Hematopoietic multipotent progenitor cell treated with erythropoietin and hydrocortisone succinate and interleukin-3 and kit ligand, for 17 days (in vitro differentiated cells): ENCODE measurements at regions not wholly inside any gene's neighbourhood (a gene's known extent, or its start where the extent isn't known, plus 50 kb on each side); places are given as distances from the start of the nearest gene placed in this dataset.
"Not testable (repeated sequence)": the region's sequence is repeated elsewhere in the genome, so short reads cannot be mapped to it uniquely, and the experiment has no call there.

Experiments
- DNase-seq: peaks from one replicate; pipeline ENCODE4 v3.0.0-alpha.2; 2015; ENCODE audit warnings: low spot score

DNA sequence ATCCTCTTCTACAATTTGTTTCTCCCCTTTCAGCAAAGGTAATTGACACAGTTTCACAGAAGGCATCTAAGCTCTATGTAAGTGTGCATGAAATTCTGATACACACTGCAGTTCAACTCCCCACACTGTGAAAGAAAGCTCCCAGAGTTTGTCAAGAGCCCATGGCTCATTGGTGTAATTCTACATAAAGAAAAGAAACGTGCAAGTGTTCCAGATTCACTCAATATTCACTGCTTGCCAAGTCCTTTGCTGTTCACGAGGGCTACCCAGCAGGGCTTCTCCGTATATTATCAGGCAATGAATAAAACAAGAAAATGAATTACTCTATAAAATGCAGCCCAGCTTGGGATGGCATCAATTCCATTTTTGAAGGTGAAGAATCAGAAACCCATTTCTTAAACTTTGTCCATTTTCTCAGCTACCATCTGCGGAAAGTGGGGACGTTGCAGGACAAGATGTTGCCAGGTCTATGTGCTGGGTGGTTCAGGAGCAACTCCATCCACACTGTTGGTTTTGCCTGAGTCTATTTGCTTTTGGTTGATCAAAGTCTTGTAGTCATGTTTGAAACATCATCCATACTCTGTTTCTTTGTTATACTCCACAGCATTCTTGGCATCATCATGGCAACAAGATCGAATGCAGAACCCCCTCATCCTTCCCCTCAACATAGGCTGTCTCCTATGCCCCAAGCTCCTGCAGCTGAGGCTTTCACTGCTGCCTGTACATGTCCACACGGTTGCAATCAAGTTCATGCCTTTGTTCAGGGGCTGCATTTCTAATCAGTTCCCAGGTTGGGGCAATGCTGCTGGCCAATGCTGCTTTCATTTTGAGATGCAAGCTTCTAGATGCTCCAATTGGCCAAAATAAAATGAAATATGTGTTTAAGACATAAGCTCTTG lies 301.8 kb downstream of the MED10 start:
- DNase-seq = no peak

DNA sequence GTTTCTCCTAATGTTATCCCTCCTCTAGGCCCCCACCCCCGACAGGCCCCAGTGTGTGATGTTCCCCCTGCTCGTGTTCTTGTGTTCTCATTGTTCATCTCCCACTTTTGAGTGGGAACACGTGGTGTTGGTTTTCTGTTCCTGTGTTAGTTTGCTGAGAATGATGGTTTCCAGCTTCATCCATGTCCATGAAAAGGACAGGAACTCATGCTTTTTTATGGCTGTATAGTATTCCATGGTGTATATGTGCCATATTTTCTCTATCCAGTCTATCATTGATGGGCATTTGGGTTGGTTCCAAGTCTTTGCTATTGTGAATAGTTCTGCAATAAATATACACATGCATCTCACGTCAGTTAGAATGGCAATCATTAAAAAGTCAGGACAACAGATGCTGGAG lies 305.9 kb downstream of the MED10 start:
- not testable (repeated sequence) for DNase-seq

DNA sequence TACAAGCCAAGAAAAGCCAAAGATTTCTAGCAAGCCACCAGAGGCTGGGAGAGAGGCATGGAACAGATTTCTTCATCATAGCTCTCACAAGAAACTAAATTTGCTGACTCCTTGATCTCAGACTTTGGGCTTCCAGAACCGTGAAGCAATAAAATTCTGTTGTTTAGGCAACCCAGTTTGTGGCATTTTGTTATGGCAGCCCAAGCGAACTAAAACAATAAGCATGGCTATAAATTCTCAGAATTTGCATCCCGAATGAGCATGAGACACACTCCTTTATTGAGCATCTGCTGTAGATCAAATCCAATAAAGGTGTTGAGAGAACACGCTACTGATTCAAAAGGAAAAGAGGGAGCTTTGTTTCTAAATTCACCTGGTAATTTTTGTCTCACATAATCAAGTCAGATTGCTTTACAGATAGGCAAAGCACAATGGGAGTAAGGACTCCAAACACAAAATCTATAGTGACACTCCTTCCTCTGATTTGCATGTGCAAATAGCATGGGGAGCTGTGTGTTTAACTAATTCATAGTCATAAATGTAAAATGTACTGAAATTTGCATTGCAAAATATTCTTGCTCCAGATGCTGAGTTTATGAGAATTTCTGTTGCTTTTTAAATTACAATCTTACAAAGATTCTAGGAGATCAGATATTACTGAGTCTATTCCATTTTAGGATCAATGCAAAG lies 308.7 kb downstream of the MED10 start:
- no peak for DNase-seq

DNA sequence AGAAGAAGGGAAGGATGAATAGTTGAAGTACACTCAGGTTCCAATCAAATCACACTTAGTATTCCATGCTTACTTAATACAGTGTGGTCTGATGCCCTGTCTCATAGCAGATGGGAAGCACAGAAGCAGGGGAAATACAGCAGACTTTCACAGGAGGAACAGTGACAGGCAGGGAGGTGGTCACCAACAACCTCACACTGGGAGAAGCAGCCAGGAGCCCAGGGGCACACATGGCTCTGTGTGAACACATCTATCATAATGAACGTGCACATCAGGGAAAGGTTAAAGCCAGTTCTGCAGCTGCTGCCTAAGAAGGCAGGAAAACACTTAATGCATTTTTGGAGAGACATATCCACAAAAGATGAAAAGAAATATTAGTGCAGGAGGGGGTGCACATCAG lies 312.3 kb downstream of the MED10 start:
- DNase-seq = no peak

DNA sequence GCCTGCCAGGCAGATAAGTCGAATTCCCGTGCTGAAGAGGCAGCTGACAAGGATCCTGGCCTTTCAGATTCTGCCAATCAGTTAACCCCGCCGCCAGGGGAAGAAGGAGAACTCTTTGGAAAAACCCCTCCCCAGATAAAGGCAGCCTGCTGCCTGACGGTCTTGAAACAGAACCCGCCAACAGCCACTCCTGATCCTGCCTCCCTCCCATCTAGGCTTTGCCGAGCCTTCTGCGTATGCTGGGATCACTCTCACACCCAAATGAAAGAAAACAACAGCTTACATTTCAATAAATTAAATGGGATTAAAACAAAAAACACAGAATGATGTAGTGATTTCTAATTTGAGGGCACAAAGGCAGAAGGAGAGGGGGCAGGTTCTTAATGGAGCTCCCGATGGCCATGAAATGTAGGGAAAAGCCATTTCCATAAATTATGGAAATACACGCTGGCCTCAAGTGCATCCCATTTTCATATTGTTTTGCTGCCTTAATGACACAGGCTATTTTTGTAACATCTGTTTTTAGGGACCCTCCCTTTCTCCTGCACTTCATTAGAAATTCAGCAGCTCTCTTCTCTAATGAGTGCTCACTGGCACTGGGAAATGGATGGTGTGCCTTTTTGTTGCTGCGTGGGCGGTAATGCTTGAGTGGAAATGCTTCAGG lies 319.1 kb downstream of the MED10 start:
- DNase-seq = no peak

DNA sequence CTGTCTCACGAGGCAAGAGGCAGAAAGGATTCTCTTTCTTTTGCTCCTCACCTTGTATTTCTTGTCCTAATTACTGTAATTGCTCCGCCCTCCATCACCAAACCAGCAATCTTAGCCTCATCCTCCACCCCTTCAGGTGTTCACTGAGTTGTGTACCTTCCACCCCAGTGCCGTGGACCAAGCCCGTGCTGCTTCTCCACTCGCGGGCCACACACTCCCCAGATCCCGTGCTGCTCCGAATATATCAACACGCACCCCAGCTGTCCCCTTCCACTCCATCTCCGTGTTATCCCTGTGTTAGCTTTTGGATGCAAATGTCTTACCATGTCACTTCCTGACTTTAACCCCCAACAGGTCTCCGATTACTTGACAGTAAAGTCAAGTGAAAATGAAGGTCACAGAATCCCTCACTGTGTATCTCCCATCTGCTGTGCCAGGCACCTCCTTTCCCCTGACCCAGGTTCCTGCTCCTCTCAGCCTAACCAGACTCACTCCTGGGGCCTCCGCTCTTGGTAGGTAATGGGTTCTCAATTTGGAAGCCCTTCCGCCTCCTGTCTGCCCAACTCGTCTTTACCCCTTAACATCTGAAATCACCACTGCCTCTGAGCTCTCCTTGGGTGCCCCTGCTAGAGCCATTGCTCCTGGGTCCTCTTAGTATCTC lies 320.2 kb downstream of the MED10 start:
- no peak for DNase-seq

DNA sequence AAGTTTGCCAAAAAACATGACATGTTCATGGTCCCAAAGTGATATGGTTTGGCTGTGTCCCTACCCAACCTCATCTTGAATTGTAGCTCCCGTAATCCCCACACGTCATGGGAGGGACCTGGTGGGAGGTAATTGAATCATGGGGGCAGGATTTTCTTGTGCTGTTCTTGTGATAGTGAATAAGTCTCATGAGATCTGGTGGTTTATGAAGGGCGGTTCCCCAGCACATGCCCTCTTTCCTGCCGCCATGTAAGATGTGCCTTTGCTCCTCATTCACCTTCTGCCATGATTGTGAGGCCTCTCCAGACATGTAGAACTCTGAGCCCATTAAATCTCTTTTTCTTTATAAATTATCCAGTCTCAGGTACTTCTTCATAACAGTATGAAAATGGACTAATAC lies 322.1 kb downstream of the MED10 start:
- no peak for DNase-seq

DNA sequence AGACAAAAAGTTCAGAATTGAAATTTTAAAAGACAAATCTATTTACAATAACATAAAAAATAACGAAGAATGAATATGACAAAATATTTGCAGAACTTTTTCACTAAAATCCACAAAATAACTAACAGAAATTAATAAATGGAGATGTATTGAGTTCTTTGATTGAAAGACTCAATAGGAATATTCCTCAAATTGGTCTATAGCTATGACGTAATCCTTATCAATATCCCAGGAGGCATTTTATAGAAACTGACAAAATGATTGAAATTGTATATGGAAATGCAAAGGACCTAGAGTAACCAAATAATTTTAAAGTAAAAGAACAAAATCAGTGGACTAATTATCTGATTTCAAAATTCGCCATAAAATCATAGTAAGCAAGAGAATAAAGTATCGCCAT lies 328.7 kb downstream of the MED10 start:
- no peak for DNase-seq

DNA sequence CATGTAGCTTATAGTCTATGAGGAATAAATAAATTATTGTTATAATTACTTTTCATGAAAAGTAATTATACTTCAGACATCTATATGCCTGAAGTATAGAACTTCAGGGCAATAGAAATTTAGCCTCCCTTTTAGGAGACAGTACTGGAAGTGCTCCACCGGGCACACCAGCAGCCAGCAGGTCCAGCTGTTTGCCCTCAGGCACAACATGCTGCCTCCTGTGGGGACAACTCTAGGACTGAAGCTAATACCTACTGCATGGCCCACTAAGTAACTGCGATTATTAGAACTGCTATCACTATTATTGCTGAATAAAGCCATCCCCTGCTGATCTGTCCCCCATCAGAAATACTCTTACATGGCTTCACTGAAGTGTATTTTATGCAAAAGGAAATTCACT lies 329.6 kb downstream of the MED10 start:
- DNase-seq = no peak

DNA sequence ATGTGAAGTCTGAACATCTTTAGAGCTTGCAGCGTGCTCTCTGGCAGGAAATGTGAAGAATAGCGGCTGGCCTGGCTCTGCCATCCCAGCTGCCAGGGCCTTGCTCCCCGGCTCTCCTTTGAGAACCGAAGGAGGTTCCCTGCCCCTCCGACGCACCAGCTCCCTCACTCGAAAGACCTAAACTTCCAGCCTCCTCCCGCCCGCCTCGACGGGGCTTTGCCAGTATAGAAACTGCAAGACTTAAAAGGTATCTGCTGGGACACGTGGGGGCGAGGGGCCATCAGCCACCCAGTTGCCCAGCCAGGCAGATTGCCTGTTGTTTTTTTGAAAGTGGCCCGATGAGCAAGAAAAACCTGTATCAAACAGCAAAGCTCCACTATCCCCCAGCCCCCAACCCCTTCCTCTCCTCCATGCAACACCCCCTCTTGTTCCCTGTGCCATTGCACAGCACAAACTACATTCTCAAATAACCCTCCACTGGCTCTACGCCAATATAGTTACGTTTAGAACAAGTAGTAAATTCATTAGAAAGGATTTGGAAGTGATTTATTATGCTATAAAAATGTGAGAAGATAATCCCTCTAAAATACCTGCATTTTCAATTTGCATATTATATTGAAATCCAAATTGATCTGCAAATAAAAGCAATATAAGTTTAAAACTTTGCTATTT lies 331.9 kb downstream of the MED10 start:
- DNase-seq = no peak

DNA sequence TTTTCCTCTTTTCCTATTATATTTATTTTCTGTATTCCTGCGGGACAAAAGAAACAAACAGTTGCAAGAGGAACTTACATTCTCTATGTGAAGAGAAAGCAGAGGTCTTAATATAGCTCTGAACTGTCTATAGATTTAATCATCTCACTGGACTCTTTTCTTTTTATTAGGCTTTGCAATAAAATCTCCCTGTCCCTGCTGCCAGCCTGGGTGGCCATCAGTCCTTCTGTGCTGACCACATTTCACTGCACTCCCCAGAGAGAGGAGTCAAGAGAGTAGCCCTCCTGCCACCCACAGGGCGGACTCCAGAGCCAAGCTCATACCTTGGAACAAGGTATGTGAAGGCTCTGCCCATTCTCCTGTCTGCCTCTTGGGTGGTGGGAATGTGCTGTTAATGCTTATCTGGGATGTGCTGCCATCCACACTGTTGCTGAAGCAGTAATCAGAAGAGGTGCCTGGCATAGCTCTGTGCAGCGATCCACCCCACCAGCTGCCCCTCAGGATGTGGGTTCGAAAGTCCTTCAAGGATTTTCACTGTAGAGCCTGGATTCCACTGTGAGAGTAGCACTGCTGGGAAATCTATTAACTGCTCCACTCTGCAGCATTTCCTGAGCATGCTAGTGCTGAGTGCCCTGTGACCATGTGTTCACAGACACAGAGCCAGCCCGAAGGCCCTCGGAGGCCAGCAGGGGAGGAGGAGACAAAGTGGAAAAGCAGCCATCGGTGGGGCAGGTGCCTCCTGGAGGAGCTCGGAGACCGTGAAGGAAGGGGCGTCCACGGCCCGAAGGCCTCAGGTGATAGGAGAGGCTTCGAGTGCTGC lies 334.6 kb downstream of the MED10 start:
- no peak for DNase-seq

DNA sequence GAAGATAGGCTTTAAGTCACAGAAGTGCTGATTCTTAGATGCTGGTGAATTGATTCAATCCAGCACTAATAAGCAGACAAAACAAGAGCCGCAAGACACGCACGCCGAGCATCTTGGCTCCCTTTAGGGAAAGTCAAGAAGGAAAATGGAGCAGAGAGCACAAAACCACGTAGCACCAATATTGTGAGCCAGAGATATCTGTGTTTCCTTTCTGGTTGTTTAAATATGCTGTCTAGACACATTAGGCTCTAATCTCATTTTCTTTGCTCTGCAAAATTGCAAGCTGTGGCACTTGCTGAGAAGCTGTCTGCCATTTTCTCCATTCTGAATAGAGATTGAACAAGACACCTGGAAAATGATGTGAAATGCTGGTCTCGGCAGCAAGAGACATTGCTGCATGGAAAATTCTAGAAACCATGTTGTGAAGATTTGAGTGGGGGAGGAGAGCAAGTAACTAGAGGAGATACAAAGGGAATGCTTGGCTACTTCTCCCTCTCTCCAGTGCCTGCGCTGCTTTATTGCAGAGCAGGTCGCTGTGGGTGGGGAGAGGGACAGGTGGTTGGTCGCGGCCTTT lies 336.3 kb downstream of the MED10 start:
- no peak for DNase-seq

DNA sequence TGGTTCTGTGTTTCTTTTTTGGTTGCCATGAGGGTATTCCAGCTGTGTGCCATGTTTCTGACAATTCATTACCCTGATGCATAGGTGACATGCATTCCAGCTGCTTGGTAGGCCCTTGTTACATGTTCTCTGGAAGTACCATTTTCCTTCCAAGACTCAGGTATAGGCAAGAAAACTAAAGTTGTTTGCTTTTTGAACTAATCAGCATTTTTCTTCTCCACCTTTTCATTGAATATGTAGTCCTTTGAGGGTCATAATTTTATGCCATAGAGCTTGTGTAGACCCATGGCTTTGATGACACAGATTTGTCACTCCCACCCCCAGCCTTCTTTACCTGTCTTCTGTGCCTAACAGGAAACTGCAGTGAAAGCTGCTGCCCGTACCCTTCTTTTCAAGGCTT lies 339.2 kb downstream of the MED10 start:
- DNase-seq = no peak

DNA sequence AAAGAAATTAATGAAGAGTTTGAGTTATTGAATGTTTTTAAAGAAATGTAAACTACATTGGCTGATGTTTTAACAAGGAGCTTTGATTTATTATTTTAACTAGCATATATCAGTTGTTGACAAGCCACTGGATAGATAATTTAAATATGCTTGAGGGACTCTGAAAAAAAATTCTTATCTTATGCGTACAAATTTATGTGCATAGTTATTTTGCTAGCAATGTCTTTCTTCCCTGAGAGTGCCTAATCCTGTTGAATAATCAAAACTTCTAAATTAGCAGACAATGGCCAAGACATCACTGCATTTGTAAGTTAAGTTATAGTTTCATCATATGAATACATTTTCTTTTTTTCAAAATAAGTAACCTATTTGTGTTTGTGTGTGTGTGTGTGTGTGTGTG lies 342.3 kb downstream of the MED10 start:
- DNase-seq = no peak

DNA sequence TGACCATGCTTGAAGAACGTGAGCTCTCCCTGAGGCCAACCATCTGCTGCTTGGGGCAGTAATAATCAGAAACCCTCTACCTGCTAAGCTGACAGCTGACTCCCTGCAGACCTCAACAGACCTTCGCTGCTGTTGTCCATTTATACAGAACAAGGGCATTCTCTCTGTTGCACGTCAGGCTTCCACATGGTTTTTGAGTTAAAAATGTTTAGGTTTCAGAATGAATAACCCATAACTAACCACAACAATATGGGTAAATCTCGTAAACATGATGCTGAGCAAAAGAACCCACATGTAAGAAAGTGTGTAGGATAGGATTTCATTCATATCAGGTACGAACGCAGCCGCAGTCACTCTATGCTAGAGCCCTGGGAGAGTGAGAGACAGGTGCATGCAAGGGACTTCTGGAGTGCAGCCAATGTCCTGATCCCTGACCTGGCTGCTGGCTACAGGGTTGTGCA lies 348.5 kb downstream of the MED10 start:
- DNase-seq = no peak

DNA sequence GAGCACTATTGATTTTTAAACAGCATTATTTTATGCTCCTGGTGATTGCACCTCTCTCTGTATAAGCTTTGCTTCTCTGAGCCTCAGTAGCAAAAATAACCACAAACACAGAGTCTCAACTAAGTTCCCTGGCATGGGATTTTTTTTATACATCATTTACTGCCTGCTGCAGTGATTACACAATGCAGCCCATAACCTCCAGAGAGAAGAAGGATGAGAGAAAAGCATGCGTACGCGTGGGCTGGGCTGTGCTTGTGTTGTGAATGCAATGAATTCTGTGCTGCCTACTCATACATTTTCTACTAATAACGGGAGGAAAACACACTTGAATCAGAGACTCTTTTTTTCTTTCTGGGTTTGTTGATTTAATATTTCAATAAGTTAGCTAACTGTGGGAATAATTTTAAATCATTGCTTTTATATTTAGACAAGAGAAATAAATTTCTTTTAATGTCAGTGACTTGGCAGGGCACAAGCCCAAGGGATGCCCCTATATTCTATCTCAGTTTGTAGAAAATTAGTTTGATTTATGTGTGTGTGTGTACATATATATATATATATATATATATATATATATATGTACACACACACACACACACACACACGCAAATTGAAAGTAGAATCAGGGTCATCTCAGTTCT lies 351.5 kb downstream of the MED10 start:
- no peak for DNase-seq

DNA sequence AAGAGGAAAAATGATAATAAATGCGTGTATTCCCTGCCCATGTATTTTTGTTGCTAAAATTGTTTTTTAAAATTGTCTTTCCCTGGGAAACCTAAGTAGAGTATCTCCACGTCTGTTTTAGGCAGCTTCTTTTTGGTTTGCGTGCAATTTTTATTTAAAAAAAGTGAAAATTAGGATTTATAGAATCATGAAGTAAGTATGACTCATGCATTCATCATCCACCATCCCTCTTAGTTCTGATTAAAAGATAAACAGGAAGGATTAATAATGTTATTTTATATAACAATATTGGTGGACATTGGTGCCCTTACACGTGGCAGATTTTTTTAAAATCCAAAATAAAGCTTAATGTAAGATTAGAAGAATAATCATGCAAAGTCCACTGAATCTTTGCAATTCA lies 358.7 kb downstream of the MED10 start:
- no peak for DNase-seq

DNA sequence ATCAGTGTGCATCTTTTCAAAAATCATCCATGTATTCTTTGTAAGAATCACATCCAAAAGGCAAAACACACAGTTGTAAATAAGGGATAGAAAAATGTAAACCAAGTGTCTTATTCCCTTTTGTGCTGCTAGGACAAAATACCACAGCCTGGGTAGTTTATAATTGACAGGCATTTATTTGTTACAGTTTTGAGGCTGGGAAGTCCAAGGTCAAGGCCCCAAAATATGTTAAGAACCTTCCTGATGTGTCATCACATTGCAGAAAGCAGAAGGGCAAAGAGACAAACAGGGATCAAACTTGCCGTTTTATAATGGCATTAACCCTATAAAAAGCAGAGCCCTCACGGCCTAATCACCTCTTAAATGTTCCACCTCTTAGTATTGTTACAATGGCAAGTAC lies 364.8 kb downstream of the MED10 start:
- DNase-seq = no peak

DNA sequence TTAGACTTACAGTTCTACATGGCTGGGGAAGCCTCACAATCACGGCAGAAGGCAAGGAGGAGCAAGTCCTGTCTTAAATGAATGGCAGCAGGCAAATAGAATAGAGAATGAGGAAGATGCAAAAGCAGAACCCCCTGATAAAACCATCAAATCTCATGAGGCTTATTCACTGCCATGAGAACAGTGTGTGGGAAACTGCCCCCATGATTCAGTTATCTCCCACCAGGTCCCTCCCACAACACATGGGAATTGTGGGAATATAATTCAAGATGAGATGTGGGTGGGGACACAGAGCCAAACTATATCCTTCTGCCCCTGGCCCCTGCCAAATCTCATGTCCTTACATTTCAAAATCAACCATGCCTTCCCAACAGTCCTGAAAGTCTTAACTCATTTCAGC lies 367.1 kb downstream of the MED10 start:
- no peak for DNase-seq

DNA sequence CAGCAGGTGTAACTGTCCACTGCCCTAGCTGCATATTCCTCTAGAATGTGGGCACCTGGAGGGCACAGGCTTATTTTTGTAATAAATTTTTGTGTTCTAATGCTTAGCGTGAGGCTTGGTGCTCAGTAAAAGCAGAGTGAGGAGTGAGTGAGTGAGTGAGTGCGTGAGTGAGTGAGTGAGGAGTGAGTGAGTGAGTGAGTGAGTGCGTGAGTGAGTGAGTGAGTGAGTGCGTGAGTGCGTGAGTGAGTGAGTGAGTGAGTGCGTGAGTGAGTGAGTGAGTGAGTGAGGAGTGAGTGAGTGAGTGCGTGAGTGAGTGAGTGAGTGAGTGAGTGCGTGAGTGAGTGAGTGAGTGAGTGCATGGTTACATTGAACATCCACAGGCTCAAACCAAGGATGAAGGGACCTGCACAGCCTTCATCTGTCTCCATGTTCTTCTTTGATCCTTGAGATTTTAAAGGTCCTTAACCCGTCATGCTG lies 371.5 kb downstream of the MED10 start:
- no peak for DNase-seq
